B cell (primary cell): ENCODE measurements at regions not wholly inside any gene's neighbourhood (a gene's known extent, or its start where the extent isn't known, plus 50 kb on each side); places are given as distances from the start of the nearest gene placed in this dataset.
"Not testable (repeated sequence)": the region's sequence is repeated elsewhere in the genome, so short reads cannot be mapped to it uniquely, and the experiment has no call there.

Experiments used
- ATAC-seq: fragments of 200-7000 bp; cut with Tn5 transposase; one replicate; pipeline ENCODE4 v1.10.0; 2021; ENCODE audit warnings: low read depth, mild to moderate bottlenecking, moderate number of reproducible peaks, moderate library complexity
- CTCF ChIA-PET: fragments of 350-600 bp; sonication (Branson Sonifier 250); formaldehyde crosslinking; loops from one replicate; lab custom pipeline; 2021; ENCODE audit warnings: antibody characterized with exemption, inconsistent platforms; lab: Charles Lee
- POLR2A ChIA-PET: fragments of 350-600 bp; sonication (Branson Sonifier 250); formaldehyde crosslinking; loops from one replicate; lab custom pipeline; 2021; ENCODE audit warnings: antibody characterized with exemption; lab: Charles Lee
- DNase-seq: peaks from one replicate; pipeline ENCODE4 v3.0.0; 2013
- H2AFZ ChIP-seq: 2 replicates; pipeline ENCODE4 v1.6.1; 2012; ENCODE audit warnings: mild to moderate bottlenecking, low read depth, low read length; ENCODE audit not compliant: insufficient read depth, poor library complexity, severe bottlenecking
- H3K27ac ChIP-seq, 2 donors: 1 replicate in 1 of 2; 2 replicates in 1 of 2; pipeline ENCODE4 v1.5.1; 2012 to 2013; ENCODE audit warnings: low read length in 2 of 2, mild to moderate bottlenecking in 2 of 2, moderate library complexity in 1 of 2
- H3K27me3 ChIP-seq, 4 experiments: fragments of 200-600 bp in 1 of 4; sonication (generic) in 1 of 4; replicated peaks in 1 of 4; 1 replicate in 2 of 4; 2 replicates in 2 of 4; pipeline versions ENCODE4 v1.6.1 to v1.7.0; 2013 to 2016; ENCODE audit warnings: low read length in 3 of 4, mild to moderate bottlenecking in 2 of 4, mixed read lengths in 1 of 4, moderate library complexity in 1 of 4; ENCODE audit not compliant: insufficient read depth in 4 of 4, control insufficient read depth in 3 of 4; ENCODE audit errors: control extremely low read depth in 1 of 4
- H3K36me3 ChIP-seq, 2 experiments: replicated peaks in 1 of 2; 1 replicate in 1 of 2; 2 replicates in 1 of 2; pipeline versions ENCODE4 v1.6.1 to v1.7.1; 2013; ENCODE audit warnings: low read length in 1 of 2; ENCODE audit not compliant: insufficient read depth in 2 of 2, control insufficient read depth in 1 of 2; ENCODE audit errors: control extremely low read depth in 1 of 2, extremely low read depth in 1 of 2
- H3K4me1 ChIP-seq, 2 donors: fragments of 200-600 bp in 1 of 2; sonication (generic) in 1 of 2; 1 replicate in 1 of 2; 2 replicates in 1 of 2; pipeline versions ENCODE4 v1.5.1 to v1.6.1; 2013 to 2017; ENCODE audit warnings: low read length in 2 of 2; ENCODE audit not compliant: control insufficient read depth in 2 of 2, insufficient read depth in 2 of 2
- H3K4me2 ChIP-seq: replicated peaks from 2 replicates; pipeline ENCODE3; 2012; ENCODE audit warnings: mild to moderate bottlenecking, low read depth, low read length; ENCODE audit not compliant: poor library complexity, severe bottlenecking
- H3K4me3 ChIP-seq, 5 experiments: fragments of 200-600 bp in 1 of 5; sonication (generic) in 1 of 5; 1 replicate in 3 of 5; 2 replicates in 2 of 5; pipeline versions ENCODE4 v1.5.1 to v1.7.0; 2011 to 2016; ENCODE audit warnings: low read length in 4 of 5, mild to moderate bottlenecking in 4 of 5, low read depth in 2 of 5, control low read depth in 1 of 5, moderate library complexity in 1 of 5; ENCODE audit not compliant: insufficient read depth in 1 of 5; ENCODE audit errors: control extremely low read depth in 1 of 5, extremely low read depth in 1 of 5
- H3K79me2 ChIP-seq: fragments of 200-600 bp; sonication (generic); one replicate; pipeline ENCODE4 v1.6.0; 2016; ENCODE audit warnings: low read length; ENCODE audit not compliant: control insufficient read depth, insufficient read depth
- H3K9ac ChIP-seq: fragments of 200-600 bp; sonication (generic); 2 replicates; pipeline ENCODE4 v1.6.1; 2017; ENCODE audit warnings: mild to moderate bottlenecking, low read length, moderate library complexity
- H3K9me3 ChIP-seq, 3 donors: one replicate each; pipeline versions ENCODE4 v1.6.1 to v1.7.1; 2013; ENCODE audit warnings: low read length in 2 of 3; ENCODE audit not compliant: control insufficient read depth in 2 of 3, insufficient read depth in 1 of 3; ENCODE audit errors: control extremely low read depth in 1 of 3
- H4K20me1 ChIP-seq: 2 replicates; pipeline ENCODE4 v1.6.0; 2012; ENCODE audit warnings: mild to moderate bottlenecking, low read length; ENCODE audit not compliant: insufficient read depth, control insufficient read depth, poor library complexity, severe bottlenecking
- H3K27ac Mint-ChIP-seq: one replicate; pipeline ENCODE4 v1.8.0; 2021; ENCODE audit warnings: mixed read lengths
- H3K27me3 Mint-ChIP-seq: one replicate; pipeline ENCODE4 v1.8.0; 2021; ENCODE audit warnings: mixed read lengths
- H3K4me1 Mint-ChIP-seq: one replicate; pipeline ENCODE4 v1.8.0; 2021; ENCODE audit warnings: mixed read lengths
- H3K4me3 Mint-ChIP-seq: one replicate; pipeline ENCODE4 v1.8.0; 2021; ENCODE audit warnings: mixed read lengths
- H3K9me3 Mint-ChIP-seq: one replicate; pipeline ENCODE4 v1.8.0; 2022; ENCODE audit warnings: mixed read lengths; ENCODE audit not compliant: insufficient read depth
- EZH2 ChIP-seq: IDR thresholded peaks from 2 replicates; pipeline ENCODE4 v1.6.1; 2012; ENCODE audit warnings: borderline replicate concordance, low read depth, mild to moderate bottlenecking, moderate library complexity, low read length; ENCODE audit not compliant: insufficient read depth, poor library complexity, severe bottlenecking
- WGBS: methylation state at CpG from one replicate; pipeline ENCODE4 v1.1.5; 2013; ENCODE audit warnings: missing lambda C conversion rate; ENCODE audit not compliant: insufficient coverage; 5-methylcytosine and 5-hydroxymethylcytosine counted together
- intact Hi-C: fragments of 100-400 bp; cut with micrococcal nuclease; formaldehyde crosslinking; loops from one replicate; pipeline ENCODE4 v1.10.0; 2022
- TF ChIP-seq, protein P1 (sequence below): fragments of 200-600 bp; IDR thresholded peaks from one replicate; pipeline ENCODE4 v1.8.0; 2022; ENCODE audit warnings: antibody characterized with exemption, mild to moderate bottlenecking

DNA sequence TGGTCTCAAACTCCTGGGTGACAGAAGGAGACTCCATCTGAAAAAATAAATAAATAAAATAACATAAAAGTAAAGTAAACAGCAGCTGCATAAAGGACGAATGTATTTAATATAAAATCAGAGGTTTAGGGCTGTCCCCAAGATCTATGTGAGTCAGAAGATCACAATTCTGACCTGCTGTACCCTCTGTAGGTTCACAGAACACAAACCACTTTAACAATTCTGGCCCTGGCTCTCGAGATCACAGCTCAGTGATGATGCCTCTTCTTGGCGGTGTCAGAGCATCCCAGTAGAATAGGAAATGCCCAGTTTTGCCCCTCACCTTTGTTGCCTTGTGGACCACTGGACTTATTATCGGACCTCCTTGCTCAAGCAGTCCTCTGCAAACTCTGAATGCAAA is 380.9 kb downstream of the TLE1 start:
- no peaks in the 10 kb centered on the region for H3K36me3 ChIP-seq
- POLR2A ChIA-PET: no interaction called here

DNA sequence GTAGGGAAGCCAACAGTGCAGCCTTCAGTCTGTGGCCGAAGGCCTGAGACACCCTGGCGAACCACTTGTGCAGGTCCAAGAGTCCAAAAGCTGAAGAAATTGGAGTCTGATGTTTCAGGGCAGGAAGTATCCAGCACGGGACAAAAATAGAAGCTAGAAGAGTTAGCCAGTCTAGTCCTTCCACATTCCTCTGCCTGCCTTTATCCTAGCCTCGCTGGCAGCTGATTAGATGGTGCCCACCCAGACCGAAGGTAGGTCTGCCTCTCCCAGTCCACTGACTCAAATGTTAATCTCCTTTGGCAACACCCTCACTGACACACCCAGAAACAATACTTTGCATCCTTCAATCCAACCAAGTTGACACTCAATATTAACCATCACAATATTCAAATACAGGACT is 381.6 kb downstream of the TLE1 start:
- H3K27ac Mint-ChIP-seq, H3K9me3 ChIP-seq, H3K4me2 ChIP-seq, H3K4me3 Mint-ChIP-seq, H3K79me2 ChIP-seq, H2AFZ ChIP-seq, H3K4me1 Mint-ChIP-seq, H3K27ac ChIP-seq, H3K9ac ChIP-seq, H3K9me3 Mint-ChIP-seq, CTCF ChIA-PET, H4K20me1 ChIP-seq, POLR2A ChIA-PET, H3K27me3 ChIP-seq, DNase-seq, intact Hi-C loops, H3K4me1 ChIP-seq, ATAC-seq, H3K4me3 ChIP-seq, H3K27me3 Mint-ChIP-seq, H3K36me3 ChIP-seq: not testable (repeated sequence)
- 85% methylated on average over 5 of the region's 5 CpGs for WGBS

More for the DNA sequence above, 380.9 kb downstream of the TLE1 start:
- Histone ChIP-seq H3K79me2 (no peaks in the 10 kb centered on the region), H3K27me3 (no peaks in the 10 kb centered on the region), H4K20me1 (no peaks in the 10 kb centered on the region), H3K27ac (no peak overlapping the region), H3K9ac (no peak overlapping the region), H2AFZ (no peak overlapping the region), H3K4me3 (no peak overlapping the region), H3K4me1 (no peaks in the 10 kb centered on the region), H3K4me2 (no peak overlapping the region), H3K9me3 (no peaks in the 10 kb centered on the region)
- H3K4me1 Mint-ChIP-seq: no peaks in the 10 kb centered on the region
- H3K4me3 Mint-ChIP-seq: no peak overlapping the region
- ATAC-seq: no peak
- H3K27me3 Mint-ChIP-seq: no peaks in the 10 kb centered on the region
- H3K9me3 Mint-ChIP-seq: peaks cover 4% of the 10 kb centered on the region
- no peak overlapping the region for H3K27ac Mint-ChIP-seq
- no peak for DNase-seq
- intact Hi-C loops: no loop called here
- TF ChIP-seq, protein P1, sequence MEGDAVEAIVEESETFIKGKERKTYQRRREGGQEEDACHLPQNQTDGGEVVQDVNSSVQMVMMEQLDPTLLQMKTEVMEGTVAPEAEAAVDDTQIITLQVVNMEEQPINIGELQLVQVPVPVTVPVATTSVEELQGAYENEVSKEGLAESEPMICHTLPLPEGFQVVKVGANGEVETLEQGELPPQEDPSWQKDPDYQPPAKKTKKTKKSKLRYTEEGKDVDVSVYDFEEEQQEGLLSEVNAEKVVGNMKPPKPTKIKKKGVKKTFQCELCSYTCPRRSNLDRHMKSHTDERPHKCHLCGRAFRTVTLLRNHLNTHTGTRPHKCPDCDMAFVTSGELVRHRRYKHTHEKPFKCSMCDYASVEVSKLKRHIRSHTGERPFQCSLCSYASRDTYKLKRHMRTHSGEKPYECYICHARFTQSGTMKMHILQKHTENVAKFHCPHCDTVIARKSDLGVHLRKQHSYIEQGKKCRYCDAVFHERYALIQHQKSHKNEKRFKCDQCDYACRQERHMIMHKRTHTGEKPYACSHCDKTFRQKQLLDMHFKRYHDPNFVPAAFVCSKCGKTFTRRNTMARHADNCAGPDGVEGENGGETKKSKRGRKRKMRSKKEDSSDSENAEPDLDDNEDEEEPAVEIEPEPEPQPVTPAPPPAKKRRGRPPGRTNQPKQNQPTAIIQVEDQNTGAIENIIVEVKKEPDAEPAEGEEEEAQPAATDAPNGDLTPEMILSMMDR: no peak
- TF ChIP-seq EZH2: no peak
- CTCF ChIA-PET: no interaction called here
- WGBS: 90% methylated on average over 3 of the region's 4 CpGs
